ENCODE measurements at regions not wholly inside any gene's neighbourhood (a gene's known extent, or its start where the extent isn't known, plus 50 kb on each side); places are given as distances from the start of the nearest gene placed in this dataset.

- no peak overlapping the region for H2AFZ ChIP-seq (ENCODE audit: low read length)
- TF ChIP-seq EZH2 (IDR thresholded peaks at IDR 0.05; ENCODE audit: borderline replicate concordance, low read length) (no peak), CTCF (IDR thresholded peaks at IDR 0.05; ENCODE audit: low read length) (no peak)
Measured at GRCh38 chr5:92003806-92004205, 620.7 kb upstream of the ARRDC3 start.

GRCh38 chr5:92002721-92003274 lies 619.7 kb upstream of the ARRDC3 start:
- Histone ChIP-seq H3K27me3 (ENCODE audit: insufficient read depth, low read length) (no peaks in the 10 kb centered on the region), H3K36me3 (ENCODE audit: insufficient read depth, low read length) (no peaks in the 10 kb centered on the region), H3F3A (ENCODE audit: insufficient read depth, low read length) (no peaks in the 10 kb centered on the region), H3K9me3 (ENCODE audit: low read length) (no peaks in the 10 kb centered on the region), H4K20me1 (ENCODE audit: insufficient read depth, low read length) (no peaks in the 10 kb centered on the region), H3K27ac (ENCODE audit: low read depth, low read length, poor library complexity, severe bottlenecking) (no peak overlapping the region), H2AFZ (ENCODE audit: low read length) (no peak overlapping the region), H3K4me2 (ENCODE audit: low read length) (no peak overlapping the region), H3K4me3 (ENCODE audit: low read depth, low read length, poor library complexity, severe bottlenecking) (no peak overlapping the region), H3K9ac (ENCODE audit: low read length) (no peak overlapping the region), H3K4me1 (ENCODE audit: insufficient read depth, low read length, severe bottlenecking) (no peaks in the 10 kb centered on the region), H3K9me2 (ENCODE audit: low read depth, low read length) (no peaks in the 10 kb centered on the region), H3K79me2 (ENCODE audit: insufficient read depth, low read length) (no peaks in the 10 kb centered on the region)
- no peak for TF ChIP-seq CTCF (IDR thresholded peaks at IDR 0.05; ENCODE audit: low read length)
- TF ChIP-seq EZH2 (IDR thresholded peaks at IDR 0.05; ENCODE audit: borderline replicate concordance, low read length), result no peak

More at GRCh38 chr5:92003806-92004205, 620.7 kb upstream of the ARRDC3 start:
- Histone ChIP-seq H3K79me2 (ENCODE audit: insufficient read depth, low read length) (no peaks in the 10 kb centered on the region), H3K27ac (ENCODE audit: low read depth, low read length, poor library complexity, severe bottlenecking) (no peak overlapping the region), H3K36me3 (ENCODE audit: insufficient read depth, low read length) (no peaks in the 10 kb centered on the region), H3K4me1 (ENCODE audit: insufficient read depth, low read length, severe bottlenecking) (no peaks in the 10 kb centered on the region), H3F3A (ENCODE audit: insufficient read depth, low read length) (no peaks in the 10 kb centered on the region), H4K20me1 (ENCODE audit: insufficient read depth, low read length) (no peaks in the 10 kb centered on the region), H3K9me2 (ENCODE audit: low read depth, low read length) (no peaks in the 10 kb centered on the region), H3K9me3 (ENCODE audit: low read length) (no peaks in the 10 kb centered on the region), H3K4me2 (ENCODE audit: low read length) (no peak overlapping the region), H3K9ac (ENCODE audit: low read length) (no peak overlapping the region), H3K4me3 (ENCODE audit: low read depth, low read length, poor library complexity, severe bottlenecking) (no peak overlapping the region), H3K27me3 (ENCODE audit: insufficient read depth, low read length) (no peaks in the 10 kb centered on the region)

GRCh38 chr5:91998774-91999173 lies 615.7 kb upstream of the ARRDC3 start:
- no peaks in the 10 kb centered on the region for H3K36me3 ChIP-seq (ENCODE audit: insufficient read depth, low read length)
- H3K4me2 ChIP-seq (ENCODE audit: low read length), result no peak overlapping the region
- no peaks in the 10 kb centered on the region for H3K79me2 ChIP-seq (ENCODE audit: insufficient read depth, low read length)
- H3K9ac ChIP-seq (ENCODE audit: low read length), result no peak overlapping the region
- H3K9me2 ChIP-seq (ENCODE audit: low read depth, low read length), result no peaks in the 10 kb centered on the region
- H3F3A ChIP-seq (ENCODE audit: insufficient read depth, low read length), result no peaks in the 10 kb centered on the region
- H4K20me1 ChIP-seq (ENCODE audit: insufficient read depth, low read length), result no peaks in the 10 kb centered on the region
- no peaks in the 10 kb centered on the region for H3K4me1 ChIP-seq (ENCODE audit: insufficient read depth, low read length, severe bottlenecking)
- H3K27me3 ChIP-seq (ENCODE audit: insufficient read depth, low read length), result no peaks in the 10 kb centered on the region
- no peaks in the 10 kb centered on the region for H3K9me3 ChIP-seq (ENCODE audit: low read length)
- H3K27ac ChIP-seq (ENCODE audit: low read depth, low read length, poor library complexity, severe bottlenecking), result no peak overlapping the region
- no peak overlapping the region for H2AFZ ChIP-seq (ENCODE audit: low read length)
- no peak overlapping the region for H3K4me3 ChIP-seq (ENCODE audit: low read depth, low read length, poor library complexity, severe bottlenecking)
- TF ChIP-seq CTCF (IDR thresholded peaks at IDR 0.05; ENCODE audit: low read length), result no peak
- no peak for TF ChIP-seq EZH2 (IDR thresholded peaks at IDR 0.05; ENCODE audit: borderline replicate concordance, low read length)

Data from OCI-LY1 (cell line).